Stimulated activated naive CD8-positive, alpha-beta T cell treated with anti-CD3 and anti-CD28 coated beads, Interleukin-15, Interleukin-2, amounts not matched to agents 100 ng/mL and 50 ng/mL, for 24 hours (primary cell): ENCODE measurements at regions not wholly inside any gene's neighbourhood (a gene's known extent, or its start where the extent isn't known, plus 50 kb on each side); places are given as distances from the start of the nearest gene placed in this dataset.

Source experiments
- H3K27ac Mint-ChIP-seq: one replicate; pipeline ENCODE4 v1.8.0; 2021; ENCODE audit warnings: mild to moderate bottlenecking, mixed read lengths
- H3K27me3 Mint-ChIP-seq: one replicate; pipeline ENCODE4 v1.8.0; 2021; ENCODE audit warnings: mixed read lengths
- H3K36me3 Mint-ChIP-seq: one replicate; pipeline ENCODE4 v1.8.0; 2021; ENCODE audit warnings: low read depth, mixed read lengths
- H3K4me1 Mint-ChIP-seq: one replicate; pipeline ENCODE4 v1.8.0; 2021; ENCODE audit warnings: low read depth, mixed read lengths
- H3K4me3 Mint-ChIP-seq: one replicate; pipeline ENCODE4 v1.8.0; 2021; ENCODE audit warnings: mild to moderate bottlenecking, mixed read lengths
- H3K9me3 Mint-ChIP-seq: one replicate; pipeline ENCODE4 v1.8.0; 2021; ENCODE audit warnings: mixed read lengths

GRCh38 chr2:185891403-185891802 lies 152.8 kb downstream of the FSIP2 start:
- H3K9me3 Mint-ChIP-seq = no peaks in the 10 kb centered on the region
- no peak overlapping the region for H3K4me3 Mint-ChIP-seq
- H3K27me3 Mint-ChIP-seq = no peaks in the 10 kb centered on the region
- H3K27ac Mint-ChIP-seq = no peak overlapping the region
- H3K4me1 Mint-ChIP-seq = no peaks in the 10 kb centered on the region
- no peaks in the 10 kb centered on the region for H3K36me3 Mint-ChIP-seq

GRCh38 chr2:185891804-185892411 lies 153.3 kb downstream of the FSIP2 start:
- Mint-ChIP-seq H3K4me3 (no peak overlapping the region), H3K27ac (no peak overlapping the region), H3K9me3 (no peaks in the 10 kb centered on the region), H3K36me3 (no peaks in the 10 kb centered on the region), H3K4me1 (no peaks in the 10 kb centered on the region), H3K27me3 (no peaks in the 10 kb centered on the region)

- no peaks in the 10 kb centered on the region for H3K36me3 Mint-ChIP-seq
- H3K4me1 Mint-ChIP-seq = no peaks in the 10 kb centered on the region
- no peak overlapping the region for H3K27ac Mint-ChIP-seq
- no peaks in the 10 kb centered on the region for H3K27me3 Mint-ChIP-seq
- H3K9me3 Mint-ChIP-seq = no peaks in the 10 kb centered on the region
- no peak overlapping the region for H3K4me3 Mint-ChIP-seq
Measured at GRCh38 chr2:185892484-185892883, 153.9 kb downstream of the FSIP2 start.

- Mint-ChIP-seq H3K4me3 (no peak overlapping the region), H3K9me3 (no peaks in the 10 kb centered on the region), H3K27ac (no peak overlapping the region), H3K27me3 (no peaks in the 10 kb centered on the region), H3K4me1 (no peaks in the 10 kb centered on the region), H3K36me3 (no peaks in the 10 kb centered on the region)
Measured at GRCh38 chr2:185894223-185894622, 155.6 kb downstream of the FSIP2 start.

GRCh38 chr2:185895828-185896693 lies 157.5 kb downstream of the FSIP2 start:
- Mint-ChIP-seq H3K4me1 (no peaks in the 10 kb centered on the region), H3K9me3 (no peaks in the 10 kb centered on the region), H3K27ac (no peak overlapping the region), H3K36me3 (no peaks in the 10 kb centered on the region), H3K27me3 (no peaks in the 10 kb centered on the region), H3K4me3 (no peak overlapping the region)

- Mint-ChIP-seq H3K36me3 (no peaks in the 10 kb centered on the region), H3K4me1 (no peaks in the 10 kb centered on the region), H3K27ac (no peak overlapping the region), H3K27me3 (no peaks in the 10 kb centered on the region), H3K4me3 (no peak overlapping the region), H3K9me3 (no peaks in the 10 kb centered on the region)
Measured at GRCh38 chr2:185899366-185899765, 160.8 kb downstream of the FSIP2 start.

GRCh38 chr2:185919155-185919554 lies 180.6 kb downstream of the FSIP2 start:
- H3K9me3 Mint-ChIP-seq = peaks cover 4% of the 10 kb centered on the region
- H3K4me1 Mint-ChIP-seq = no peaks in the 10 kb centered on the region
- H3K36me3 Mint-ChIP-seq = no peaks in the 10 kb centered on the region
- H3K27me3 Mint-ChIP-seq = no peaks in the 10 kb centered on the region
- H3K4me3 Mint-ChIP-seq = no peak overlapping the region
- H3K27ac Mint-ChIP-seq = no peak overlapping the region

- H3K27me3 Mint-ChIP-seq = no peaks in the 10 kb centered on the region
- no peak overlapping the region for H3K4me3 Mint-ChIP-seq
- H3K36me3 Mint-ChIP-seq = no peaks in the 10 kb centered on the region
- H3K27ac Mint-ChIP-seq = no peak overlapping the region
- H3K4me1 Mint-ChIP-seq = no peaks in the 10 kb centered on the region
- H3K9me3 Mint-ChIP-seq = peaks cover 4% of the 10 kb centered on the region
Measured at GRCh38 chr2:185921048-185921756, 182.6 kb downstream of the FSIP2 start.

- peaks cover 4% of the 10 kb centered on the region for H3K9me3 Mint-ChIP-seq
- H3K27me3 Mint-ChIP-seq = no peaks in the 10 kb centered on the region
- no peaks in the 10 kb centered on the region for H3K4me1 Mint-ChIP-seq
- H3K27ac Mint-ChIP-seq = no peak overlapping the region
- H3K4me3 Mint-ChIP-seq = no peak overlapping the region
- no peaks in the 10 kb centered on the region for H3K36me3 Mint-ChIP-seq
Measured at GRCh38 chr2:185934232-185934631, 195.6 kb downstream of the FSIP2 start.

GRCh38 chr2:185939858-185940257 lies 201.3 kb downstream of the FSIP2 start:
- Mint-ChIP-seq H3K36me3 (peaks cover 9% of the 10 kb centered on the region), H3K4me1 (no peaks in the 10 kb centered on the region), H3K27me3 (no peaks in the 10 kb centered on the region), H3K4me3 (no peak overlapping the region), H3K27ac (no peak overlapping the region), H3K9me3 (peaks cover 12% of the 10 kb centered on the region)

GRCh38 chr2:185942855-185943254 lies 204.3 kb downstream of the FSIP2 start:
- peaks cover 13% of the 10 kb centered on the region for H3K36me3 Mint-ChIP-seq
- H3K4me3 Mint-ChIP-seq = no peak overlapping the region
- H3K27me3 Mint-ChIP-seq = no peaks in the 10 kb centered on the region
- H3K9me3 Mint-ChIP-seq = peaks cover 12% of the 10 kb centered on the region
- H3K27ac Mint-ChIP-seq = no peak overlapping the region
- no peaks in the 10 kb centered on the region for H3K4me1 Mint-ChIP-seq

- no peak overlapping the region for H3K4me3 Mint-ChIP-seq
- H3K36me3 Mint-ChIP-seq = peaks cover 14% of the 10 kb centered on the region
- peaks cover 4% of the 10 kb centered on the region for H3K9me3 Mint-ChIP-seq
- H3K4me1 Mint-ChIP-seq = no peaks in the 10 kb centered on the region
- no peaks in the 10 kb centered on the region for H3K27me3 Mint-ChIP-seq
- no peak overlapping the region for H3K27ac Mint-ChIP-seq
Measured at GRCh38 chr2:185947722-185948121, 209.1 kb downstream of the FSIP2 start.

- no peaks in the 10 kb centered on the region for H3K9me3 Mint-ChIP-seq
- no peak overlapping the region for H3K4me3 Mint-ChIP-seq
- H3K36me3 Mint-ChIP-seq = peaks cover 5% of the 10 kb centered on the region
- no peak overlapping the region for H3K27ac Mint-ChIP-seq
- no peaks in the 10 kb centered on the region for H3K27me3 Mint-ChIP-seq
- no peaks in the 10 kb centered on the region for H3K4me1 Mint-ChIP-seq
Measured at GRCh38 chr2:185952100-185952499, 213.5 kb downstream of the FSIP2 start.

- Mint-ChIP-seq H3K9me3 (no peaks in the 10 kb centered on the region), H3K4me1 (no peaks in the 10 kb centered on the region), H3K4me3 (no peak overlapping the region), H3K27me3 (no peaks in the 10 kb centered on the region), H3K36me3 (peaks cover 5% of the 10 kb centered on the region), H3K27ac (no peak overlapping the region)
Measured at GRCh38 chr2:185954389-185954788, 215.8 kb downstream of the FSIP2 start.

- Mint-ChIP-seq H3K4me1 (no peaks in the 10 kb centered on the region), H3K4me3 (no peak overlapping the region), H3K27ac (no peak overlapping the region), H3K27me3 (no peaks in the 10 kb centered on the region), H3K36me3 (peaks cover 1% of the 10 kb centered on the region), H3K9me3 (no peaks in the 10 kb centered on the region)
Measured at GRCh38 chr2:185955050-185955449, 216.4 kb downstream of the FSIP2 start.
